ENCODE measurements at regions not wholly inside any gene's neighbourhood (a gene's known extent, or its start where the extent isn't known, plus 50 kb on each side); places are given as distances from the start of the nearest gene placed in this dataset.

GRCh38 chr3:76871655-76872054 is 168.2 kb upstream of the ROBO2 start:
- no peak for DNase-seq (ENCODE audit: low spot score)
- BruUV-seq (replicated peaks) = no TSS peak
- H2AFZ ChIP-seq (ENCODE audit: low read length) = no peak overlapping the region
- H3K27ac ChIP-seq (ENCODE audit: low read depth, low read length, poor library complexity, severe bottlenecking) = no peak overlapping the region
- H3K4me2 ChIP-seq (ENCODE audit: low read length) = no peak overlapping the region
- H3K9me2 ChIP-seq (ENCODE audit: insufficient read depth, low read length) = no peaks in the 10 kb centered on the region
- H3K36me3 ChIP-seq (ENCODE audit: insufficient read depth, low read length) = no peaks in the 10 kb centered on the region
- ChIA-PET POLR2A (no interaction called here), CTCF (ENCODE audit: unreplicated experiment) (no interaction called here)
- no peaks in the 10 kb centered on the region for H3K79me2 ChIP-seq (ENCODE audit: insufficient read depth, low read depth, low read length)
- H3K9me3 ChIP-seq (ENCODE audit: low read length) = no peaks in the 10 kb centered on the region
- H3K4me3 ChIP-seq (ENCODE audit: low read depth, low read length, poor library complexity, severe bottlenecking) = no peak overlapping the region
- intact Hi-C loops (cut with micrococcal nuclease; ENCODE audit: unreplicated experiment) = no loop called here
- H3K4me1 ChIP-seq (ENCODE audit: insufficient read depth, low read length, poor library complexity, severe bottlenecking) = no peaks in the 10 kb centered on the region
- TF ChIP-seq EZH2phosphoT487 (IDR thresholded peaks at IDR 0.05; ENCODE audit: borderline replicate concordance, low read depth, low read length) = no peak
- no peak for TF ChIP-seq CTCF (conservative IDR thresholded peaks at IDR 0.05; ENCODE audit: low read length)
- no peaks in the 10 kb centered on the region for H4K20me1 ChIP-seq (ENCODE audit: insufficient read depth, low read length)

GRCh38 chr3:76872999-76873398 is 166.9 kb upstream of the ROBO2 start:
- Histone ChIP-seq H3K9me2 (ENCODE audit: insufficient read depth, low read length) (no peaks in the 10 kb centered on the region), H3K4me1 (ENCODE audit: insufficient read depth, low read length, poor library complexity, severe bottlenecking) (no peaks in the 10 kb centered on the region), H3K4me3 (ENCODE audit: low read depth, low read length, poor library complexity, severe bottlenecking) (no peak overlapping the region), H2AFZ (ENCODE audit: low read length) (no peak overlapping the region), H3K4me2 (ENCODE audit: low read length) (no peak overlapping the region), H3K79me2 (ENCODE audit: insufficient read depth, low read depth, low read length) (no peaks in the 10 kb centered on the region), H3K9me3 (ENCODE audit: low read length) (no peaks in the 10 kb centered on the region), H3K27ac (ENCODE audit: low read depth, low read length, poor library complexity, severe bottlenecking) (no peak overlapping the region), H4K20me1 (ENCODE audit: insufficient read depth, low read length) (no peaks in the 10 kb centered on the region), H3K36me3 (ENCODE audit: insufficient read depth, low read length) (no peaks in the 10 kb centered on the region)
- ChIA-PET CTCF (ENCODE audit: unreplicated experiment) (no interaction called here), POLR2A (no interaction called here)
- intact Hi-C loops (cut with micrococcal nuclease; ENCODE audit: unreplicated experiment) = no loop called here
- no peak for DNase-seq (ENCODE audit: low spot score)
- BruUV-seq (replicated peaks) = no TSS peak
- TF ChIP-seq EZH2phosphoT487 (IDR thresholded peaks at IDR 0.05; ENCODE audit: borderline replicate concordance, low read depth, low read length) = no peak
- TF ChIP-seq CTCF (conservative IDR thresholded peaks at IDR 0.05; ENCODE audit: low read length) = no peak

GRCh38 chr3:76873532-76874242 is 166.2 kb upstream of the ROBO2 start:
- no peaks in the 10 kb centered on the region for H3K4me1 ChIP-seq (ENCODE audit: insufficient read depth, low read length, poor library complexity, severe bottlenecking)
- no peaks in the 10 kb centered on the region for H3K9me3 ChIP-seq (ENCODE audit: low read length)
- H3K4me3 ChIP-seq (ENCODE audit: low read depth, low read length, poor library complexity, severe bottlenecking) = no peak overlapping the region
- H3K36me3 ChIP-seq (ENCODE audit: insufficient read depth, low read length) = no peaks in the 10 kb centered on the region
- H3K9me2 ChIP-seq (ENCODE audit: insufficient read depth, low read length) = no peaks in the 10 kb centered on the region
- no peaks in the 10 kb centered on the region for H4K20me1 ChIP-seq (ENCODE audit: insufficient read depth, low read length)
- intact Hi-C loops (cut with micrococcal nuclease; ENCODE audit: unreplicated experiment) = no loop called here
- TF ChIP-seq EZH2phosphoT487 (IDR thresholded peaks at IDR 0.05; ENCODE audit: borderline replicate concordance, low read depth, low read length) (no peak), CTCF (conservative IDR thresholded peaks at IDR 0.05; ENCODE audit: low read length) (no peak)
- no peak overlapping the region for H3K4me2 ChIP-seq (ENCODE audit: low read length)
- BruUV-seq (replicated peaks) = no TSS peak
- DNase-seq (ENCODE audit: low spot score) = no peak
- ChIA-PET CTCF (ENCODE audit: unreplicated experiment) (no interaction called here), POLR2A (interaction anchor here (0.7 to 1.2 kb wide), 2 partner anchors 12 to 476 kb away, joined by 3 read pairs; no protein-coding TSS in a partner anchor)
- no peaks in the 10 kb centered on the region for H3K79me2 ChIP-seq (ENCODE audit: insufficient read depth, low read depth, low read length)
- no peak overlapping the region for H2AFZ ChIP-seq (ENCODE audit: low read length)
- H3K27ac ChIP-seq (ENCODE audit: low read depth, low read length, poor library complexity, severe bottlenecking) = no peak overlapping the region
